Esophagus squamous epithelium (tissue), 5 donors: ENCODE measurements at regions not wholly inside any gene's neighbourhood (a gene's known extent, or its start where the extent isn't known, plus 50 kb on each side); places are given as distances from the start of the nearest gene placed in this dataset.
A peak's percentile ranks its signal among the peaks of the same experiment; 100 is the strongest.

Source experiments
- DNase-seq: peaks from one replicate; lab custom pipeline; 2025; lab: John Stamatoyannopoulos, UW
- H3K27ac ChIP-seq, 4 donors: fragments of 200-600 bp; sonication (generic); one replicate each; pipeline ENCODE4 v1.5.1; 2016 to 2019; ENCODE audit warnings: mild to moderate bottlenecking in 1 of 4
- H3K27me3 ChIP-seq, 4 donors: fragments of 200-600 bp; sonication (generic); 1 replicate in 3 of 4; 2 replicates in 1 of 4; pipeline versions ENCODE4 v1.5.1 to v1.6.0; 2017 to 2021; ENCODE audit warnings: antibody characterized with exemption in 1 of 4
- H3K36me3 ChIP-seq, 3 donors: fragments of 200-600 bp; sonication (generic); one replicate each; pipeline ENCODE4 v1.5.1; 2016 to 2019
- H3K4me1 ChIP-seq, 3 donors: fragments of 200-600 bp; sonication (generic); one replicate each; pipeline ENCODE4 v1.5.1; 2017 to 2019
- H3K4me3 ChIP-seq, 4 donors: fragments of 200-600 bp; sonication (generic); 1 replicate in 3 of 4; 2 replicates in 1 of 4; pipeline ENCODE4 v1.5.1; 2016 to 2019; ENCODE audit warnings: mild to moderate bottlenecking in 2 of 4, moderate library complexity in 1 of 4
- H3K9me3 ChIP-seq, 3 donors: fragments of 200-600 bp; sonication (generic); one replicate each; pipeline ENCODE4 v1.5.1; 2016 to 2019
- POLR2A ChIP-seq, 4 donors: fragments of 450-650 bp; IDR thresholded peaks; one replicate each; pipeline ENCODE4 v1.6.1; 2017; ENCODE audit warnings: antibody characterized with exemption in 4 of 4, mild to moderate bottlenecking in 4 of 4, moderate library complexity in 3 of 4
- WGBS, 2 donors: methylation state at CpG; one replicate each; pipeline ENCODE4 v1.1.5; 2018; 5-methylcytosine and 5-hydroxymethylcytosine counted together
- intact Hi-C: fragments of 100-400 bp; cut with DNase I; formaldehyde crosslinking; loops from one replicate; pipeline ENCODE4 v1.15.0; 2022
- TF ChIP-seq, protein P1 (sequence below), 6 experiments: fragments of 450-650 bp in 4 of 6; fragments of 200-600 bp in 2 of 6; sonication (generic) in 2 of 6; IDR thresholded peaks; one replicate each; pipeline ENCODE4 v1.5.1; 2016 to 2019; ENCODE audit warnings: antibody characterized with exemption in 6 of 6, mild to moderate bottlenecking in 4 of 6, moderate library complexity in 4 of 6
- donor health status: DM: yes; HTN: yes; CAD: no.

DNA sequence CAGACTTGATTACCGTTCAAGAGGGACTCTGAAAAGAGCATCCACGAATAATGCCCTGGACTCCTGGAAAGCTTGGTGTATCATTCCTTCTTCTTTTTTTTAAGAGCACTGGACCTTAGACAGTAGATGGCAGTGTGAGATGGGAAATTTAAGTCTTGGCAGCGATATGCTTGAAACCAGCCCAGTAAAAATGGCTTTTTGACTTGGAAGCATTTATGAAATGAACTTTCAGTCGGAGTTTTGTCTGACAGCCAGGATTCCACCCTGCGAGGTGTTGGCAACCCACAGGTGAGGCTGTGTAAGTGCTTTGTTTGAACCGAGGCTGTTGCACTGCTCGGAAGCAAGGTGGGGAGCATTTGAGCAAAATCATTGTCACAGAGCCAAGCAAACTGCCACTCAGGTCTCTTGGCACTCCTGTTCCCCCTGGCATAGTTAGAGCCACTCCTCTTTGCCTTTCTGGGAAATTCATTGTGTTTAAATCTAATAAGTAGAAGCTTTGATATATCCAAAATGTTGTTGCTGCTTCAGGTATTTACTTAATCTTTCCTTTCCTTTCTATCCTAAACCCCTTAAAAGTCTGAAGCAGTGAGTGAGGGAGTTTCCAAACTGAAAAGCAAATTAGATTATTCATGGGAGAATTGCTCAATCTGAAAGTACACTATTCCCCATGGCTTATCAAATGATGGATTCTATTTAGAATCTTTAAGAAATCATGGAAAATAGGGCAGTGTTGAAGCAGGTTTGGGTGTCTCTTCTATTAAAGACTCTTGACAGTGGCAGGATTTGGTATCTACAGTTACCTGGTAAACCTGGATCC is 272.8 kb upstream of the SLC35B3 start:
- TF ChIP-seq, protein P1, sequence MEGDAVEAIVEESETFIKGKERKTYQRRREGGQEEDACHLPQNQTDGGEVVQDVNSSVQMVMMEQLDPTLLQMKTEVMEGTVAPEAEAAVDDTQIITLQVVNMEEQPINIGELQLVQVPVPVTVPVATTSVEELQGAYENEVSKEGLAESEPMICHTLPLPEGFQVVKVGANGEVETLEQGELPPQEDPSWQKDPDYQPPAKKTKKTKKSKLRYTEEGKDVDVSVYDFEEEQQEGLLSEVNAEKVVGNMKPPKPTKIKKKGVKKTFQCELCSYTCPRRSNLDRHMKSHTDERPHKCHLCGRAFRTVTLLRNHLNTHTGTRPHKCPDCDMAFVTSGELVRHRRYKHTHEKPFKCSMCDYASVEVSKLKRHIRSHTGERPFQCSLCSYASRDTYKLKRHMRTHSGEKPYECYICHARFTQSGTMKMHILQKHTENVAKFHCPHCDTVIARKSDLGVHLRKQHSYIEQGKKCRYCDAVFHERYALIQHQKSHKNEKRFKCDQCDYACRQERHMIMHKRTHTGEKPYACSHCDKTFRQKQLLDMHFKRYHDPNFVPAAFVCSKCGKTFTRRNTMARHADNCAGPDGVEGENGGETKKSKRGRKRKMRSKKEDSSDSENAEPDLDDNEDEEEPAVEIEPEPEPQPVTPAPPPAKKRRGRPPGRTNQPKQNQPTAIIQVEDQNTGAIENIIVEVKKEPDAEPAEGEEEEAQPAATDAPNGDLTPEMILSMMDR (IDR thresholded peaks at IDR 0.05) = peak in 5 of 6 experiments; percentile 29 to 59 (median 48)
- TF ChIP-seq POLR2A (IDR thresholded peaks at IDR 0.05) = no peak
- peak overlapping the region in 1 of 4 donors; percentile 15 for H3K4me3 ChIP-seq
- no peaks in the 10 kb centered on the region for H3K36me3 ChIP-seq
- intact Hi-C loops = loop anchor here (5.0 kb wide), 1 partner anchor 176 kb away; no protein-coding TSS in a partner anchor
- no peak for DNase-seq
- no peaks in the 10 kb centered on the region for H3K27me3 ChIP-seq
- peaks cover 0 to 22% (median 6%) of the 10 kb centered on the region in 3 donors for H3K4me1 ChIP-seq
- no peaks in the 10 kb centered on the region for H3K9me3 ChIP-seq
- peak overlapping the region; percentile 24 to 59 (median 34) for H3K27ac ChIP-seq
- WGBS, 2 donors = 11 to 12% methylated on average over 7 of the region's 7 CpGs

DNA sequence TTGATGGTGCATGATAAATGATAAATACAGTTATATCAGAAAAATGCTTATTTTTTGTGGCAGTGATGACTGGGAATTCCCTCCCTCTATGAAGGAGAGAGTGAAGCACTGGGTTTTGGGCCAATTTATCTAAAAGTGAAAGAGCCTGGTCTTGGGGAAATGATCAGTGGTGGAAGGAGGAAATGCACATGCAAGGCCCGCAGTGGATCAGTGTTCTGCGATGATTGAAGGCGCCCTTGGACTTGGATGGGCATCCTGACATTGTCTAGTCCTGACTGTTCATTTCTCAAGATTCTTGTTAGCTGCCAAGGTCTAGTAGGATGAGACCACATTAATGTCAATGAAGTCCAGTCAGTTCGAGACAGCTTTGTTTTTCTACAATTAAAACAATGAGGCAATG is 272.0 kb upstream of the SLC35B3 start:
- intact Hi-C loops = loop anchor here (5.0 kb wide), 1 partner anchor 175 kb away; no protein-coding TSS in a partner anchor
- 49 to 59% methylated on average over 4 of the region's 4 CpGs for WGBS, 2 donors
- DNase-seq = no peak
- TF ChIP-seq, protein P1 (IDR thresholded peaks at IDR 0.05) = no peak
- TF ChIP-seq POLR2A (IDR thresholded peaks at IDR 0.05) = no peak
- Histone ChIP-seq H3K9me3 (no peaks in the 10 kb centered on the region), H3K4me1 (peaks cover 0 to 22% (median 6%) of the 10 kb centered on the region in 3 donors), H3K4me3 (no peak overlapping the region), H3K27me3 (no peaks in the 10 kb centered on the region), H3K27ac (no peak overlapping the region), H3K36me3 (no peaks in the 10 kb centered on the region)

DNA sequence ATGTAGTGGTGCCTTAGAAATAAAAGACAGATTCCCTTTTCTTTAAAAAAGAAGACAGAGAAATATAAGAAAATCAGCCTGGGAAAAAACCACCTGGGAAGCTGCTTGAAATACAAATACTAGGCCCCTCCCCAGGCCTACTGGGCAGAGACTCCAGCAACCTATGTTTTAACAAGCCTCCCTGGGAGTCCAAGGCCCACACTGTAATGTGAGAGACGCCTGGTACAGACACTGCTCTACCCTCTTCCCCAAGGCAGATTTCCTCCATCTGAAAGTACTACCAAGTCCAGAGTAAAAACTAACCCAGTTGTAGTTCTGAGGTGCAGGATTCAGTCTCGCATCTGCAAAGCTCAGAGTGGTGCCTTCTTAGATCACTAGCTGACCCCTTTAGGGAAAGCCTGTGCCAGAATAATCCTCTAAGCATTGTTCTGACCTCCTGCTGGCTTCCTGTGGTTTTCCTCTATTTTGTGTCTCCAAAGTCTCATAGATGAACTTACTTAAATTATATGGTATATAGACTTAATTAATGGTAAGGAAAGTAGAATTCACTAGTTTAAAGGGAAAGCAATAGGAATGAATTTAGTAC is 270.2 kb upstream of the SLC35B3 start:
- 34 to 48% methylated on average over 2 of the region's 2 CpGs for WGBS, 2 donors
- Histone ChIP-seq H3K27me3 (no peaks in the 10 kb centered on the region), H3K36me3 (no peaks in the 10 kb centered on the region), H3K4me1 (peaks cover 0 to 22% (median 6%) of the 10 kb centered on the region in 3 donors), H3K9me3 (no peaks in the 10 kb centered on the region), H3K4me3 (no peak overlapping the region), H3K27ac (no peak overlapping the region)
- intact Hi-C loops = loop anchor here (5.0 kb wide), 1 partner anchor 173 kb away; no protein-coding TSS in a partner anchor
- no peak for DNase-seq
- no peak for TF ChIP-seq POLR2A (IDR thresholded peaks at IDR 0.05)
- TF ChIP-seq, protein P1 (IDR thresholded peaks at IDR 0.05) = no peak

DNA sequence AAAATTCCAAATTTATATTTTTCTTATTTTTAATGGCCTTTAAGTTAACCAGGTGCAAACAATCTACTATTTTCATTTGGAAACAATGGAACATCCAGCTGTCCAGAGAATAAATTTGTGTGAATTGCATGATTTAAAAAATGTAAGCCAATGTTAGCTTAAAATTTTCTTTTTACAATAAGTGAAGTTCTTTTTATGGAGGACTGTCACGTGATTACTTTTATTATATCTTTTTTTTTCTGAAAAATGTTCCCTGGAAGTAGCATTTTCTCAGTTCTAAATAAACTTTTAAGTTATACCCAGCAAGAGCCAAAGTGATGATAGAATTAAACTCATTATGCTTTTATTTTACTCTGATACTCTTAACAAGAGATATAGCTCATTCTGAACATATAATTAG is 267.7 kb upstream of the SLC35B3 start:
- WGBS, 2 donors = 73 to 86% methylated on average over 1 of the region's 1 CpG
- no peak for TF ChIP-seq POLR2A (IDR thresholded peaks at IDR 0.05)
- TF ChIP-seq, protein P1 (IDR thresholded peaks at IDR 0.05) = no peak

DNA sequence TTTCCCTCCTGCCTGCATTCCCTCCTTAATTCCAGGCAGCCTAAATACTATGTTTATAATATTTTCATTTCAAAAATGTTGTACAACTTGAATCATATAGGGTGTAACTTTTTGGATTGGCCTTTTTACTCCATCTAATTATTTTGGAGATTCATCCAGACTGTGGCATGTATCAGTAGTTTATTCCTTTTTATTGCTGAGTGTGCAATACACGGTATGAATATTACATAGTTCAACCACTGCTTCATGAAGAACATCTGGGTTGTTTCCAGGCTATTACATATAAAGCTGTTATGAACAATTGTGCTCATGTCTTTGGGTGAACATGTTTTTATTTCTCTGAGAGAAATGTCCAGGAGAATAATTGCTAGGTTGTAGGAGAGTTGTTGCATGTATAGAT is 253.5 kb upstream of the SLC35B3 start:
- DNase-seq = no peak
- intact Hi-C loops = no loop called here
- Histone ChIP-seq H3K27ac (no peak overlapping the region), H3K36me3 (no peaks in the 10 kb centered on the region), H3K9me3 (peaks cover 0 to 12% (median 0%) of the 10 kb centered on the region in 3 donors), H3K4me3 (no peak overlapping the region), H3K27me3 (no peaks in the 10 kb centered on the region), H3K4me1 (no peaks in the 10 kb centered on the region)
- WGBS, 2 donors = 64% methylated on average over 1 of the region's 1 CpG
- TF ChIP-seq, protein P1 (IDR thresholded peaks at IDR 0.05) = no peak
- no peak for TF ChIP-seq POLR2A (IDR thresholded peaks at IDR 0.05)

More for the DNA sequence above, 267.7 kb upstream of the SLC35B3 start:
- Histone ChIP-seq H3K27ac (no peak overlapping the region), H3K4me1 (peaks cover 0 to 9% (median 3%) of the 10 kb centered on the region in 3 donors), H3K4me3 (no peak overlapping the region), H3K36me3 (no peaks in the 10 kb centered on the region), H3K9me3 (no peaks in the 10 kb centered on the region), H3K27me3 (no peaks in the 10 kb centered on the region)
- DNase-seq = no peak
- intact Hi-C loops = no loop called here
